HG03175 (cell line): ENCODE measurements at regions not wholly inside any gene's neighbourhood (a gene's known extent, or its start where the extent isn't known, plus 50 kb on each side); places are given as distances from the start of the nearest gene placed in this dataset.

Source experiments
- ATAC-seq: cut with Tn5 transposase; IDR thresholded peaks from one replicate; pipeline ENCODE4 v1.9.1; 2021; ENCODE audit warnings: mild to moderate bottlenecking, moderate library complexity; ENCODE audit not compliant: unreplicated experiment

- no peak for ATAC-seq
Observed at GRCh38 chr5:9861666-9862256, 231.6 kb upstream of the TAS2R1 start.

- ATAC-seq: no peak
Observed at GRCh38 chr5:9859808-9860207, 229.7 kb upstream of the TAS2R1 start.

- no peak for ATAC-seq
Observed at GRCh38 chr5:9858043-9858442, 227.9 kb upstream of the TAS2R1 start.

GRCh38 chr5:9853309-9853708 is 223.2 kb upstream of the TAS2R1 start:
- no peak for ATAC-seq

- no peak for ATAC-seq
Observed at GRCh38 chr5:9852671-9853070, 222.5 kb upstream of the TAS2R1 start.

- ATAC-seq: no peak
Observed at GRCh38 chr5:9851458-9851857, 221.3 kb upstream of the TAS2R1 start.

GRCh38 chr5:9850456-9850855 is 220.3 kb upstream of the TAS2R1 start:
- ATAC-seq: no peak

GRCh38 chr5:9847631-9848030 is 217.5 kb upstream of the TAS2R1 start:
- ATAC-seq: no peak

- no peak for ATAC-seq
Observed at GRCh38 chr5:9845185-9845584, 215.0 kb upstream of the TAS2R1 start.

GRCh38 chr5:9841516-9842170 is 211.5 kb upstream of the TAS2R1 start:
- no peak for ATAC-seq

- ATAC-seq: no peak
Observed at GRCh38 chr5:9838916-9839315, 208.8 kb upstream of the TAS2R1 start.

GRCh38 chr5:9834871-9835770 is 205.0 kb upstream of the TAS2R1 start:
- no peak for ATAC-seq

- no peak for ATAC-seq
Observed at GRCh38 chr5:9833871-9834270, 203.7 kb upstream of the TAS2R1 start.

- ATAC-seq: no peak
Observed at GRCh38 chr5:9832921-9833320, 202.8 kb upstream of the TAS2R1 start.

- no peak for ATAC-seq
Observed at GRCh38 chr5:9831823-9832222, 201.7 kb upstream of the TAS2R1 start.

GRCh38 chr5:9830184-9830583 is 200.0 kb upstream of the TAS2R1 start:
- no peak for ATAC-seq

GRCh38 chr5:9829621-9830020 is 199.5 kb upstream of the TAS2R1 start:
- ATAC-seq: no peak

GRCh38 chr5:9820691-9821449 is 190.7 kb upstream of the TAS2R1 start:
- no peak for ATAC-seq

GRCh38 chr5:9818340-9818845 is 188.2 kb upstream of the TAS2R1 start:
- no peak for ATAC-seq

- ATAC-seq: no peak
Observed at GRCh38 chr5:9817819-9818218, 187.7 kb upstream of the TAS2R1 start.

- no peak for ATAC-seq
Observed at GRCh38 chr5:9815051-9815450, 184.9 kb upstream of the TAS2R1 start.
